Left forelimb (tissue), 1 donor: ENCODE measurements at regions not wholly inside any gene's neighbourhood (a gene's known extent, or its start where the extent isn't known, plus 50 kb on each side); places are given as distances from the start of the nearest gene placed in this dataset.
"Not testable (repeated sequence)": the region's sequence is repeated elsewhere in the genome, so short reads cannot be mapped to it uniquely, and the experiment has no call there.

Experiments
- DNase-seq: peaks from one replicate; pipeline ENCODE4 v3.0.0-alpha.2; 2018; ENCODE audit warnings: low spot score

- DNase-seq, result no peak
Measured at GRCh38 chr2:226578879-226579278, 220.7 kb downstream of the IRS1 start.

- no peak for DNase-seq
Measured at GRCh38 chr2:226578373-226578772, 221.2 kb downstream of the IRS1 start.

GRCh38 chr2:226575928-226576327, 223.7 kb downstream of the IRS1 start:
- DNase-seq, result no peak

GRCh38 chr2:226573158-226573557, 226.5 kb downstream of the IRS1 start:
- DNase-seq, result no peak

- DNase-seq, result no peak
Measured at GRCh38 chr2:226564667-226565066, 235.0 kb downstream of the IRS1 start.

- DNase-seq, result no peak
Measured at GRCh38 chr2:226561962-226562361, 237.7 kb downstream of the IRS1 start.

- DNase-seq, result no peak
Measured at GRCh38 chr2:226560325-226560724, 239.3 kb downstream of the IRS1 start.

GRCh38 chr2:226559536-226559935, 240.1 kb downstream of the IRS1 start:
- DNase-seq, result no peak

- DNase-seq, result no peak
Measured at GRCh38 chr2:226558418-226558817, 241.2 kb downstream of the IRS1 start.

- DNase-seq, result no peak
Measured at GRCh38 chr2:226556050-226556449, 243.6 kb downstream of the IRS1 start.

GRCh38 chr2:226554701-226555100, 244.9 kb downstream of the IRS1 start:
- no peak for DNase-seq

- no peak for DNase-seq
Measured at GRCh38 chr2:226553333-226553732, 246.3 kb downstream of the IRS1 start.

- no peak for DNase-seq
Measured at GRCh38 chr2:226552571-226553285, 246.9 kb downstream of the IRS1 start.

GRCh38 chr2:226551522-226552250, 247.9 kb downstream of the IRS1 start:
- DNase-seq, result no peak

- no peak for DNase-seq
Measured at GRCh38 chr2:226550801-226551200, 248.8 kb downstream of the IRS1 start.

GRCh38 chr2:226548732-226549131, 250.9 kb downstream of the IRS1 start:
- DNase-seq, result no peak

- no peak for DNase-seq
Measured at GRCh38 chr2:226544596-226545210, 254.9 kb downstream of the IRS1 start.

- no peak for DNase-seq
Measured at GRCh38 chr2:226540204-226540994, 259.2 kb downstream of the IRS1 start.

GRCh38 chr2:226536410-226536809, 263.2 kb downstream of the IRS1 start:
- no peak for DNase-seq

GRCh38 chr2:226532976-226533375, 266.6 kb downstream of the IRS1 start:
- DNase-seq, result not testable (repeated sequence)

GRCh38 chr2:226531061-226531810, 268.4 kb downstream of the IRS1 start:
- no peak for DNase-seq

GRCh38 chr2:226529556-226529955, 270.1 kb downstream of the IRS1 start:
- DNase-seq, result no peak
